SK-N-SH (cell line): ENCODE measurements at regions not wholly inside any gene's neighbourhood (a gene's known extent, or its start where the extent isn't known, plus 50 kb on each side); places are given as distances from the start of the nearest gene placed in this dataset.

Experiments used
- CTCF ChIP-seq: fragments of 200-600 bp; sonication (generic); IDR thresholded peaks from 2 replicates; pipeline ENCODE4 v1.6.1; 2017; ENCODE audit warnings: antibody characterized with exemption, mild to moderate bottlenecking, moderate library complexity
- FOSL2 ChIP-seq: IDR thresholded peaks from 2 replicates; pipeline ENCODE4 v1.4.0; 2012; ENCODE audit warnings: low read depth, mild to moderate bottlenecking, moderate library complexity, borderline replicate concordance
- NRF1 ChIP-seq: IDR thresholded peaks from 2 replicates; pipeline ENCODE4 v1.6.1; 2012; ENCODE audit warnings: low read depth, mild to moderate bottlenecking, low read length
- POLR2AphosphoS5 ChIP-seq: IDR thresholded peaks from 2 replicates; pipeline ENCODE4 v1.6.1; 2012; ENCODE audit warnings: low read depth, low read length
- RAD21 ChIP-seq: IDR thresholded peaks from 2 replicates; pipeline ENCODE4 v1.6.1; 2012; ENCODE audit warnings: mild to moderate bottlenecking, low read length
- SIN3A ChIP-seq: IDR thresholded peaks from 2 replicates; pipeline ENCODE4 v1.6.1; 2012; ENCODE audit warnings: low read depth, mild to moderate bottlenecking, low read length, moderate library complexity, borderline replicate concordance
- TF ChIP-seq, protein P1 (sequence below): IDR thresholded peaks from 2 replicates; pipeline ENCODE4 v1.4.0; 2012; ENCODE audit warnings: low read depth, borderline replicate concordance
- TF ChIP-seq, protein P2 (sequence below): IDR thresholded peaks from 2 replicates; pipeline ENCODE4 v1.4.0; 2012; ENCODE audit warnings: low read depth
- TF ChIP-seq, protein P3 (sequence below): IDR thresholded peaks from 2 replicates; pipeline ENCODE4 v1.6.1; 2012; ENCODE audit warnings: mild to moderate bottlenecking, low read depth, low read length, moderate library complexity

DNA sequence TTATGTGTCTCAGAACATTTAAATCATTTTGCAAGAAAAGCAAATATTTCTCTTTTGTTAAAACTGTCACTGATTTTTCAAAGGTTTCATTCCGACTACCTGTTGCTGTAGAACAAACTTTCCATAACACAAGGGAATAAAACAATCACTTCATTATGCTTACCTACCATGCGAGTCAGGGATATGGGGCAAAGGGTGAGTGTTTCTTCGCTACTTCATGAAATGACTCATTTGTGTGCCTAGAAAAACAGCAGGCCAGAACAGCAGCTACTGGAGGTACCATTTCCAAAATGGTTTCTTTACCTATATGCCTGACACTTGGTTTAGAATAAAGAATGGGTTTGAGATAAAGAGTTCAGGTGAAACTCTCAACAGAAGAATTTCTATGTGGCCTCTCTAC is 712.5 kb downstream of the PLOD2 start:
- TF ChIP-seq, protein P1, sequence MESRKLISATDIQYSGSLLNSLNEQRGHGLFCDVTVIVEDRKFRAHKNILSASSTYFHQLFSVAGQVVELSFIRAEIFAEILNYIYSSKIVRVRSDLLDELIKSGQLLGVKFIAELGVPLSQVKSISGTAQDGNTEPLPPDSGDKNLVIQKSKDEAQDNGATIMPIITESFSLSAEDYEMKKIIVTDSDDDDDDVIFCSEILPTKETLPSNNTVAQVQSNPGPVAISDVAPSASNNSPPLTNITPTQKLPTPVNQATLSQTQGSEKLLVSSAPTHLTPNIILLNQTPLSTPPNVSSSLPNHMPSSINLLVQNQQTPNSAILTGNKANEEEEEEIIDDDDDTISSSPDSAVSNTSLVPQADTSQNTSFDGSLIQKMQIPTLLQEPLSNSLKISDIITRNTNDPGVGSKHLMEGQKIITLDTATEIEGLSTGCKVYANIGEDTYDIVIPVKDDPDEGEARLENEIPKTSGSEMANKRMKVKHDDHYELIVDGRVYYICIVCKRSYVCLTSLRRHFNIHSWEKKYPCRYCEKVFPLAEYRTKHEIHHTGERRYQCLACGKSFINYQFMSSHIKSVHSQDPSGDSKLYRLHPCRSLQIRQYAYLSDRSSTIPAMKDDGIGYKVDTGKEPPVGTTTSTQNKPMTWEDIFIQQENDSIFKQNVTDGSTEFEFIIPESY: no peak
- TF ChIP-seq CTCF: no peak
- TF ChIP-seq RAD21: no peak
- TF ChIP-seq POLR2AphosphoS5: no peak
- TF ChIP-seq, protein P2, sequence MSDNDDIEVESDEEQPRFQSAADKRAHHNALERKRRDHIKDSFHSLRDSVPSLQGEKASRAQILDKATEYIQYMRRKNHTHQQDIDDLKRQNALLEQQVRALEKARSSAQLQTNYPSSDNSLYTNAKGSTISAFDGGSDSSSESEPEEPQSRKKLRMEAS: no peak
- TF ChIP-seq FOSL2: no peak
- TF ChIP-seq, protein P3, sequence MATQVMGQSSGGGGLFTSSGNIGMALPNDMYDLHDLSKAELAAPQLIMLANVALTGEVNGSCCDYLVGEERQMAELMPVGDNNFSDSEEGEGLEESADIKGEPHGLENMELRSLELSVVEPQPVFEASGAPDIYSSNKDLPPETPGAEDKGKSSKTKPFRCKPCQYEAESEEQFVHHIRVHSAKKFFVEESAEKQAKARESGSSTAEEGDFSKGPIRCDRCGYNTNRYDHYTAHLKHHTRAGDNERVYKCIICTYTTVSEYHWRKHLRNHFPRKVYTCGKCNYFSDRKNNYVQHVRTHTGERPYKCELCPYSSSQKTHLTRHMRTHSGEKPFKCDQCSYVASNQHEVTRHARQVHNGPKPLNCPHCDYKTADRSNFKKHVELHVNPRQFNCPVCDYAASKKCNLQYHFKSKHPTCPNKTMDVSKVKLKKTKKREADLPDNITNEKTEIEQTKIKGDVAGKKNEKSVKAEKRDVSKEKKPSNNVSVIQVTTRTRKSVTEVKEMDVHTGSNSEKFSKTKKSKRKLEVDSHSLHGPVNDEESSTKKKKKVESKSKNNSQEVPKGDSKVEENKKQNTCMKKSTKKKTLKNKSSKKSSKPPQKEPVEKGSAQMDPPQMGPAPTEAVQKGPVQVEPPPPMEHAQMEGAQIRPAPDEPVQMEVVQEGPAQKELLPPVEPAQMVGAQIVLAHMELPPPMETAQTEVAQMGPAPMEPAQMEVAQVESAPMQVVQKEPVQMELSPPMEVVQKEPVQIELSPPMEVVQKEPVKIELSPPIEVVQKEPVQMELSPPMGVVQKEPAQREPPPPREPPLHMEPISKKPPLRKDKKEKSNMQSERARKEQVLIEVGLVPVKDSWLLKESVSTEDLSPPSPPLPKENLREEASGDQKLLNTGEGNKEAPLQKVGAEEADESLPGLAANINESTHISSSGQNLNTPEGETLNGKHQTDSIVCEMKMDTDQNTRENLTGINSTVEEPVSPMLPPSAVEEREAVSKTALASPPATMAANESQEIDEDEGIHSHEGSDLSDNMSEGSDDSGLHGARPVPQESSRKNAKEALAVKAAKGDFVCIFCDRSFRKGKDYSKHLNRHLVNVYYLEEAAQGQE: no peak
- no peak for TF ChIP-seq SIN3A
- TF ChIP-seq NRF1: no peak
